Activated CD8-positive, alpha-beta T cell treated with anti-CD3 and anti-CD28 coated beads for 36 hours (primary cell): ENCODE measurements at regions not wholly inside any gene's neighbourhood (a gene's known extent, or its start where the extent isn't known, plus 50 kb on each side); places are given as distances from the start of the nearest gene placed in this dataset.

Experiments used
- ATAC-seq: fragments of 200-7000 bp; cut with Tn5 transposase; one replicate; pipeline ENCODE4 v1.10.0; 2021; ENCODE audit warnings: mild to moderate bottlenecking, moderate library complexity
- CTCF ChIA-PET: fragments of 350-600 bp; sonication (Branson Sonifier 250); formaldehyde crosslinking; loops from one replicate; lab custom pipeline; 2021; ENCODE audit warnings: antibody characterized with exemption; lab: Charles Lee
- POLR2A ChIA-PET: fragments of 350-600 bp; sonication (Branson Sonifier 250); formaldehyde crosslinking; loops from one replicate; lab custom pipeline; 2021; ENCODE audit warnings: antibody characterized with exemption; lab: Charles Lee
- DNase-seq: peaks from one replicate; pipeline ENCODE4 v3.0.0-alpha.2; 2020
- H3K27ac Mint-ChIP-seq: one replicate; pipeline ENCODE4 v1.8.0; 2021; ENCODE audit warnings: mild to moderate bottlenecking, mixed read lengths
- H3K27me3 Mint-ChIP-seq: one replicate; pipeline ENCODE4 v1.8.0; 2021; ENCODE audit warnings: mixed read lengths
- H3K36me3 Mint-ChIP-seq: one replicate; pipeline ENCODE4 v1.8.0; 2021; ENCODE audit warnings: low read depth, mixed read lengths
- H3K4me1 Mint-ChIP-seq: one replicate; pipeline ENCODE4 v1.8.0; 2021; ENCODE audit warnings: low read depth, mixed read lengths
- H3K4me3 Mint-ChIP-seq: one replicate; pipeline ENCODE4 v1.8.0; 2021; ENCODE audit warnings: mild to moderate bottlenecking, moderate library complexity, mixed read lengths
- H3K9me3 Mint-ChIP-seq: one replicate; pipeline ENCODE4 v1.8.0; 2021; ENCODE audit warnings: mixed read lengths
- CTCF ChIP-seq: fragments of 200-600 bp; IDR thresholded peaks from one replicate; pipeline ENCODE4 v1.8.0; 2022; ENCODE audit warnings: antibody characterized with exemption, mild to moderate bottlenecking
- intact Hi-C: fragments of 100-400 bp; cut with micrococcal nuclease; formaldehyde crosslinking; loops from one replicate; pipeline ENCODE4 v1.10.0; 2022

- Mint-ChIP-seq H3K27ac (no peak overlapping the region), H3K27me3 (peaks cover 5% of the 10 kb centered on the region), H3K4me3 (no peak overlapping the region), H3K9me3 (no peaks in the 10 kb centered on the region), H3K36me3 (no peaks in the 10 kb centered on the region), H3K4me1 (no peaks in the 10 kb centered on the region)
- intact Hi-C loops: loop anchor here (10.0 kb wide), 1 partner anchor 126 kb away; no protein-coding TSS in a partner anchor
- POLR2A ChIA-PET: interaction anchor here (0.6 kb wide), 1 partner anchor 55 kb away, joined by 3 read pairs; no protein-coding TSS in a partner anchor
- CTCF ChIA-PET: no interaction called here
- no peak for DNase-seq
- no peak for ATAC-seq
- TF ChIP-seq CTCF: no peak
Observed at GRCh38 chr6:71388856-71389527, 100.4 kb downstream of the OGFRL1 start.

GRCh38 chr6:71391126-71391525 is 102.5 kb downstream of the OGFRL1 start:
- Mint-ChIP-seq H3K4me1 (no peaks in the 10 kb centered on the region), H3K36me3 (no peaks in the 10 kb centered on the region), H3K27me3 (peaks cover 5% of the 10 kb centered on the region), H3K27ac (no peak overlapping the region), H3K4me3 (no peak overlapping the region), H3K9me3 (no peaks in the 10 kb centered on the region)
- ATAC-seq (no peak), DNase-seq (no peak)
- POLR2A ChIA-PET: interaction anchor here (0.6 kb wide), 1 partner anchor 53 kb away, joined by 3 read pairs; no protein-coding TSS in a partner anchor
- CTCF ChIA-PET: no interaction called here
- no peak for TF ChIP-seq CTCF
- intact Hi-C loops: no loop called here

- ChIA-PET POLR2A (no interaction called here), CTCF (no interaction called here)
- peaks cover 5% of the 10 kb centered on the region for H3K27me3 Mint-ChIP-seq
- no peak overlapping the region for H3K27ac Mint-ChIP-seq
- no peaks in the 10 kb centered on the region for H3K4me1 Mint-ChIP-seq
- H3K9me3 Mint-ChIP-seq: no peaks in the 10 kb centered on the region
- intact Hi-C loops: no loop called here
- no peaks in the 10 kb centered on the region for H3K36me3 Mint-ChIP-seq
- no peak for ATAC-seq
- no peak for TF ChIP-seq CTCF
- H3K4me3 Mint-ChIP-seq: no peak overlapping the region
- no peak for DNase-seq
Observed at GRCh38 chr6:71392276-71392675, 103.7 kb downstream of the OGFRL1 start.

- Mint-ChIP-seq H3K4me3 (no peak overlapping the region), H3K36me3 (no peaks in the 10 kb centered on the region), H3K9me3 (no peaks in the 10 kb centered on the region), H3K27me3 (peaks cover 9% of the 10 kb centered on the region), H3K27ac (no peak overlapping the region), H3K4me1 (no peaks in the 10 kb centered on the region)
- no peak for TF ChIP-seq CTCF
- DNase-seq: no peak
- CTCF ChIA-PET: no interaction called here
- POLR2A ChIA-PET: no interaction called here
- intact Hi-C loops: no loop called here
- ATAC-seq: no peak
Observed at GRCh38 chr6:71393471-71393870, 104.9 kb downstream of the OGFRL1 start.

GRCh38 chr6:71393981-71394432 is 105.4 kb downstream of the OGFRL1 start:
- Mint-ChIP-seq H3K36me3 (no peaks in the 10 kb centered on the region), H3K4me3 (no peak overlapping the region), H3K9me3 (no peaks in the 10 kb centered on the region), H3K27ac (no peak overlapping the region), H3K27me3 (peaks cover 9% of the 10 kb centered on the region), H3K4me1 (no peaks in the 10 kb centered on the region)
- TF ChIP-seq CTCF: no peak
- CTCF ChIA-PET: no interaction called here
- intact Hi-C loops: no loop called here
- POLR2A ChIA-PET: no interaction called here
- ATAC-seq (no peak), DNase-seq (no peak)
